IMR-90 (cell line): ENCODE measurements at regions not wholly inside any gene's neighbourhood (a gene's known extent, or its start where the extent isn't known, plus 50 kb on each side); places are given as distances from the start of the nearest gene placed in this dataset.

Experiments used
- ATAC-seq: fragments of 200-7000 bp; cut with Tn5 transposase; 2 replicates; pipeline ENCODE4 v1.9.1; 2020; ENCODE audit warnings: low read depth, mild to moderate bottlenecking, moderate library complexity
- BruUV-seq: library from RNA; stranded (reverse); fragments of 400-500 nt; replicated peaks from 2 replicates; lab custom pipeline; 2021; lab: Mats Ljungman, UMichigan
- CTCF ChIA-PET: fragments of 300-600 bp; formaldehyde crosslinking; extraction: SDS; loops from one replicate; lab custom pipeline; 2021; ENCODE audit warnings: antibody characterized with exemption; lab: Yijun Ruan, JAX
- POLR2A ChIA-PET: fragments of 300-600 bp; sonication (Branson Sonifier 250); formaldehyde crosslinking; loops from one replicate; lab custom pipeline; 2022; ENCODE audit warnings: antibody characterized with exemption; ENCODE audit not compliant: unreplicated experiment; lab: Charles Lee
- DNase-seq: peaks from one replicate; pipeline ENCODE4 v3.0.0; 2013
- H2AFZ ChIP-seq: replicated peaks from 2 replicates; pipeline ENCODE3; 2013; ENCODE audit warnings: low read length, mild to moderate bottlenecking; ENCODE audit not compliant: poor library complexity
- H2AK5ac ChIP-seq: 2 replicates; pipeline ENCODE4 v1.6.1; 2013; ENCODE audit warnings: low read depth, low read length, inconsistent platforms
- H2AK9ac ChIP-seq: replicated peaks from 2 replicates; pipeline ENCODE3; 2013; ENCODE audit warnings: mild to moderate bottlenecking, low read depth, low read length, moderate library complexity; ENCODE audit not compliant: poor library complexity
- H2BK120ac ChIP-seq: 2 replicates; pipeline ENCODE4 v1.6.1; 2013; ENCODE audit warnings: low read depth, low read length, inconsistent platforms
- H2BK15ac ChIP-seq: 3 replicates; pipeline ENCODE4 v1.6.1; 2013; ENCODE audit warnings: low read depth, low read length, inconsistent platforms
- H2BK20ac ChIP-seq: 2 replicates; pipeline ENCODE4 v1.6.1; 2013; ENCODE audit warnings: low read depth, mild to moderate bottlenecking, inconsistent platforms, low read length, moderate library complexity
- H2BK5ac ChIP-seq: 2 replicates; pipeline ENCODE4 v1.6.1; 2013; ENCODE audit warnings: mild to moderate bottlenecking, low read depth, low read length, inconsistent platforms; ENCODE audit not compliant: poor library complexity, severe bottlenecking
- H3K14ac ChIP-seq: replicated peaks from 2 replicates; pipeline ENCODE4 v1.6.1; 2013; ENCODE audit warnings: low read depth, low read length, inconsistent platforms
- H3K18ac ChIP-seq: 2 replicates; pipeline ENCODE4 v1.6.1; 2013; ENCODE audit warnings: low read depth, low read length, control low read depth
- H3K23ac ChIP-seq: 2 replicates; pipeline ENCODE4 v1.6.1; 2013; ENCODE audit warnings: low read depth, low read length, inconsistent platforms
- H3K27ac ChIP-seq: 2 replicates; pipeline ENCODE4 v1.5.1; 2013; ENCODE audit warnings: mild to moderate bottlenecking, control low read depth, low read length; ENCODE audit not compliant: insufficient read depth
- H3K27me3 ChIP-seq: 2 replicates; pipeline ENCODE4 v1.6.1; 2013; ENCODE audit warnings: low read length; ENCODE audit not compliant: control insufficient read depth, insufficient read depth
- H3K36me3 ChIP-seq: 2 replicates; pipeline ENCODE4 v1.6.1; 2013; ENCODE audit warnings: low read length, mixed read lengths; ENCODE audit not compliant: control insufficient read depth, insufficient read depth
- H3K4ac ChIP-seq: 2 replicates; pipeline ENCODE4 v1.6.1; 2013; ENCODE audit warnings: low read depth, low read length, inconsistent platforms
- H3K4me1 ChIP-seq: 2 replicates; pipeline ENCODE4 v1.6.1; 2013; ENCODE audit warnings: low read length, mixed read lengths; ENCODE audit not compliant: control insufficient read depth, insufficient read depth
- H3K4me2 ChIP-seq: 2 replicates; pipeline ENCODE4 v1.6.1; 2013; ENCODE audit warnings: low read depth, mild to moderate bottlenecking, control low read depth, low read length, moderate library complexity
- H3K4me3 ChIP-seq: 2 replicates; pipeline ENCODE4 v1.5.1; 2013; ENCODE audit warnings: low read depth, mild to moderate bottlenecking, control low read depth, low read length, moderate library complexity; ENCODE audit not compliant: insufficient read depth
- H3K56ac ChIP-seq: 2 replicates; pipeline ENCODE4 v1.6.1; 2013; ENCODE audit warnings: low read length, inconsistent platforms; ENCODE audit not compliant: insufficient read depth; ENCODE audit errors: extremely low read depth
- H3K79me1 ChIP-seq, 2 experiments: 2 replicates each; pipeline ENCODE4 v1.6.1; 2013; ENCODE audit warnings: low read length in 2 of 2, inconsistent platforms in 1 of 2, low read depth in 1 of 2
- H3K9ac ChIP-seq: 2 replicates; pipeline ENCODE4 v1.6.1; 2013; ENCODE audit warnings: low read depth, low read length, control low read depth
- H3K9me1 ChIP-seq: 2 replicates; pipeline ENCODE4 v1.6.1; 2013; ENCODE audit warnings: low read length, inconsistent platforms; ENCODE audit not compliant: insufficient read depth
- H3K9me3 ChIP-seq: 2 replicates; pipeline ENCODE4 v1.6.1; 2013; ENCODE audit warnings: low read length; ENCODE audit not compliant: control insufficient read depth, insufficient read depth
- H4K20me1 ChIP-seq: 2 replicates; pipeline ENCODE4 v1.6.1; 2013; ENCODE audit warnings: low read length, inconsistent platforms; ENCODE audit not compliant: insufficient read depth
- H4K5ac ChIP-seq: 2 replicates; pipeline ENCODE4 v1.6.1; 2013; ENCODE audit warnings: mild to moderate bottlenecking, low read depth, low read length, control low read depth
- H4K8ac ChIP-seq, 2 experiments: 2 replicates each; pipeline ENCODE4 v1.6.1; 2013; ENCODE audit warnings: low read depth in 2 of 2, low read length in 2 of 2, control low read depth in 1 of 2, inconsistent platforms in 1 of 2
- H4K91ac ChIP-seq: 2 replicates; pipeline ENCODE4 v1.6.1; 2013; ENCODE audit warnings: low read depth, low read length, inconsistent platforms; ENCODE audit not compliant: insufficient read depth
- BHLHE40 ChIP-seq: fragments of 150-350 bp; IDR thresholded peaks from 2 replicates; pipeline ENCODE4 v1.6.1; 2016; ENCODE audit warnings: mild to moderate bottlenecking, low read depth, low read length
- CEBPB ChIP-seq: IDR thresholded peaks from 2 replicates; pipeline ENCODE4 v1.6.1; 2012; ENCODE audit warnings: low read depth, low read length, improper control_type of control experiment
- CHD1 ChIP-seq: IDR thresholded peaks from 2 replicates; pipeline ENCODE4 v1.6.1; 2012; ENCODE audit warnings: low read depth, low read length, improper control_type of control experiment
- CTCF ChIP-seq: conservative IDR thresholded peaks from 2 replicates; pipeline ENCODE4 v1.5.1; 2012; ENCODE audit warnings: mild to moderate bottlenecking, low read depth, low read length, improper control_type of control experiment
- FOS ChIP-seq: fragments of 150-350 bp; IDR thresholded peaks from 2 replicates; pipeline ENCODE4 v1.6.1; 2016; ENCODE audit warnings: low read depth, low read length
- MAFK ChIP-seq: IDR thresholded peaks from 2 replicates; pipeline ENCODE4 v1.6.1; 2012; ENCODE audit warnings: low read depth, low read length, improper control_type of control experiment
- MAZ ChIP-seq: IDR thresholded peaks from 2 replicates; pipeline ENCODE4 v1.6.1; 2012; ENCODE audit warnings: low read depth, mild to moderate bottlenecking, low read length, improper control_type of control experiment, moderate library complexity, borderline replicate concordance
- MXI1 ChIP-seq: IDR thresholded peaks from 2 replicates; pipeline ENCODE4 v1.6.1; 2012; ENCODE audit warnings: low read depth, mild to moderate bottlenecking, low read length, moderate library complexity, borderline replicate concordance
- NFE2L2 ChIP-seq: fragments of 150-350 bp; IDR thresholded peaks from 2 replicates; pipeline ENCODE4 v1.6.1; 2016; ENCODE audit warnings: low read depth, mild to moderate bottlenecking, low read length
- POLR2A ChIP-seq: IDR thresholded peaks from 2 replicates; pipeline ENCODE4 v1.6.1; 2012; ENCODE audit warnings: mild to moderate bottlenecking, low read depth, low read length
- RAD21 ChIP-seq: IDR thresholded peaks from 2 replicates; pipeline ENCODE4 v1.6.1; 2012; ENCODE audit warnings: low read length, improper control_type of control experiment
- RCOR1 ChIP-seq: IDR thresholded peaks from 2 replicates; pipeline ENCODE4 v1.6.1; 2012; ENCODE audit warnings: mild to moderate bottlenecking, low read length, improper control_type of control experiment; ENCODE audit not compliant: insufficient replicate concordance
- RFX5 ChIP-seq: IDR thresholded peaks from 2 replicates; pipeline ENCODE4 v1.8.0; 2012; ENCODE audit warnings: low read depth, mild to moderate bottlenecking, low read length, moderate library complexity
- SMC3 ChIP-seq: fragments of 150-350 bp; IDR thresholded peaks from 2 replicates; pipeline ENCODE4 v1.6.1; 2016; ENCODE audit warnings: low read depth, mild to moderate bottlenecking, antibody characterized with exemption, low read length, moderate library complexity
- USF2 ChIP-seq: fragments of 150-350 bp; IDR thresholded peaks from 2 replicates; pipeline ENCODE4 v1.6.1; 2017; ENCODE audit warnings: mild to moderate bottlenecking, antibody characterized with exemption, low read length, low read depth
- WGBS, 2 experiments: methylation state at CpG; one replicate each; pipeline versions ENCODE4 v1.1.5 to v1.1.7; 2013; ENCODE audit warnings: missing lambda C conversion rate in 2 of 2; ENCODE audit not compliant: insufficient read length in 1 of 2; ENCODE audit errors: extremely low coverage in 2 of 2; 5-methylcytosine and 5-hydroxymethylcytosine counted together
- dilution Hi-C: fragments of 300-500 bp; cut with HindIII; formaldehyde crosslinking; loops from one replicate; pipeline ENCODE4 v1.14.3; 2018; ENCODE audit warnings: low sequenced_read_pairs; ENCODE audit not compliant: unreplicated experiment
- in situ Hi-C: fragments of 300-500 bp; cut with MboI; formaldehyde crosslinking; loops from 3 replicates; pipeline ENCODE4 v1.14.3; 2019; ENCODE audit warnings: low sequenced_read_pairs, inconsistent platforms, mixed read lengths
- intact Hi-C: fragments of 100-400 bp; cut with micrococcal nuclease; formaldehyde crosslinking; loops from 2 replicates; pipeline ENCODE4 v1.10.0; 2022
- TF ChIP-seq, protein P1 (sequence below): fragments of 150-350 bp; IDR thresholded peaks from 2 replicates; pipeline ENCODE4 v1.6.1; 2016; ENCODE audit warnings: low read depth, mild to moderate bottlenecking, low read length, moderate library complexity, borderline replicate concordance

- Histone ChIP-seq H2BK120ac (no peak overlapping the region), H2AFZ (no peak overlapping the region), H3K27me3 (no peaks in the 10 kb centered on the region; the same call in 1 of the 2 replicates), H3K9me1 (no peaks in the 10 kb centered on the region), H4K5ac (no peak overlapping the region), H3K36me3 (no peaks in the 10 kb centered on the region), H3K23ac (no peak overlapping the region), H4K20me1 (no peaks in the 10 kb centered on the region), H4K91ac (no peak overlapping the region), H3K4me3 (no peak overlapping the region), H2AK9ac (no peak overlapping the region), H3K27ac (no peak overlapping the region), H3K4me2 (no peak overlapping the region), H3K4ac (no peak overlapping the region), H3K18ac (no peak overlapping the region), H2BK20ac (no peak overlapping the region), H3K9me3 (no peaks in the 10 kb centered on the region), H3K79me1 (no peaks in the 10 kb centered on the region), H2BK15ac (no peak overlapping the region), H4K8ac (no peak overlapping the region), H3K4me1 (no peaks in the 10 kb centered on the region), H2AK5ac (no peak overlapping the region), H3K56ac (no peak overlapping the region), H3K14ac (no peak overlapping the region), H3K9ac (no peak overlapping the region), H2BK5ac (no peak overlapping the region)
- TF ChIP-seq RCOR1 (no peak), MAZ (no peak), USF2 (no peak), RFX5 (no peak), SMC3 (no peak), CTCF (no peak), FOS (no peak), CEBPB (no peak), POLR2A (no peak), MXI1 (no peak), NFE2L2 (no peak), BHLHE40 (no peak), MAFK (no peak), RAD21 (no peak), CHD1 (no peak)
- TF ChIP-seq, protein P1, sequence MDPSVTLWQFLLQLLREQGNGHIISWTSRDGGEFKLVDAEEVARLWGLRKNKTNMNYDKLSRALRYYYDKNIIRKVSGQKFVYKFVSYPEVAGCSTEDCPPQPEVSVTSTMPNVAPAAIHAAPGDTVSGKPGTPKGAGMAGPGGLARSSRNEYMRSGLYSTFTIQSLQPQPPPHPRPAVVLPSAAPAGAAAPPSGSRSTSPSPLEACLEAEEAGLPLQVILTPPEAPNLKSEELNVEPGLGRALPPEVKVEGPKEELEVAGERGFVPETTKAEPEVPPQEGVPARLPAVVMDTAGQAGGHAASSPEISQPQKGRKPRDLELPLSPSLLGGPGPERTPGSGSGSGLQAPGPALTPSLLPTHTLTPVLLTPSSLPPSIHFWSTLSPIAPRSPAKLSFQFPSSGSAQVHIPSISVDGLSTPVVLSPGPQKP, result no peak
- in situ Hi-C loops (no loop called here), dilution Hi-C loops (no loop called here), intact Hi-C loops (no loop called here)
- DNase-seq (no peak), ATAC-seq (no peak)
- ChIA-PET CTCF (no interaction called here), POLR2A (no interaction called here)
- no TSS peak for BruUV-seq
- WGBS, 2 experiments, result 44% methylated on average over 3 of the region's 4 CpGs; no CpG with 5 or more reads in 1 of the 2 experiments
These were observed 458.2 kb upstream of the NPVF start for GRCh38 chr7:25686493-25686892.
